GM18861 (cell line): ENCODE measurements at regions not wholly inside any gene's neighbourhood (a gene's known extent, or its start where the extent isn't known, plus 50 kb on each side); places are given as distances from the start of the nearest gene placed in this dataset.
"Not testable (repeated sequence)": the region's sequence is repeated elsewhere in the genome, so short reads cannot be mapped to it uniquely, and the experiment has no call there.

Experiments used
- ATAC-seq: cut with Tn5 transposase; IDR thresholded peaks from one replicate; pipeline ENCODE4 v1.9.1; 2021; ENCODE audit not compliant: unreplicated experiment

DNA sequence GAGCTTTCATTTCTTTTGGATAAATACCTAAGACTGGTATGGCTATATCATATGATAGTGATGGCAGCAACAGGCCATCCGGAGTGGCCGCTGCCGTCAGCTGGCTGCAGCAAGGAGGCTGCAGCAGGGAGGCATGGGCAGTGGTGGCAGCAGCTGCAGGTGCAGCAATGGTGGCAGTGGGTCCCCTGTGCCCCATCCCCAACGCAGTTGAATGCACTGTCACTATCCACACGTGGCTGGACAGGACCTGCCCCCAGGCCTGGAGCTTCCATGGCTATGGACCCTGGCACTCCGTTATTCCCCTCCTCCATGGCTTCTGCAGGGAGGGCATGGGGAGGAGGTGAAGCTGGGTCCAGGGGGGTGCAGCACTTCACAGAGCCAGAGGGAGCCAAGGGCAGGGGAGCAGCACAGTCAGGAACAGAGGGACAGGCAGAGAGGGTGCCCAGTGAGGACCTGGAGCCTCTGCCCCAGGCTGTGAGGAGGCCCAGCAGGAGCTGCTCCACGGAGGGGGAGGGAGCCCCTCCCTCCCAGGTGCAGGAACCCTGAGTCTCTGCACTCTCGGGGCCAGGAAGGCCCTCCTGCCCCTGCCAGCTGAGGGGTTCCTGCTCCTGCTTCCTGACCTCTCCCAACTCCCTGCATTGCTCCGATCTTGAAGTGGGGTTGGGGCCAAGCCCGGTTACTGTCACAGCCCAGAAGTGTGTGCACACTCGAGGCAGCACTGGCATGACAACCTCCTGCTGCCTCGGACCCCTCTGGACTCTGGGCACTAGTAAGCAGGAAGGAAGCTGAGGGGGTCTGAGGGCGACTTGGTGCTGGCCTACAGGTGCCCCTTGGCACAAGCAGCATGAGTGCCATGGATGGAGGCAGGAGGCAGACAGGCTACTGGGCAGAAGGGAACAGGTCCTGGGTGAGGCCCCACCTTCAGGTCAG, 466.3 kb downstream of the GUCY1A2 start:
- no peak for ATAC-seq

DNA sequence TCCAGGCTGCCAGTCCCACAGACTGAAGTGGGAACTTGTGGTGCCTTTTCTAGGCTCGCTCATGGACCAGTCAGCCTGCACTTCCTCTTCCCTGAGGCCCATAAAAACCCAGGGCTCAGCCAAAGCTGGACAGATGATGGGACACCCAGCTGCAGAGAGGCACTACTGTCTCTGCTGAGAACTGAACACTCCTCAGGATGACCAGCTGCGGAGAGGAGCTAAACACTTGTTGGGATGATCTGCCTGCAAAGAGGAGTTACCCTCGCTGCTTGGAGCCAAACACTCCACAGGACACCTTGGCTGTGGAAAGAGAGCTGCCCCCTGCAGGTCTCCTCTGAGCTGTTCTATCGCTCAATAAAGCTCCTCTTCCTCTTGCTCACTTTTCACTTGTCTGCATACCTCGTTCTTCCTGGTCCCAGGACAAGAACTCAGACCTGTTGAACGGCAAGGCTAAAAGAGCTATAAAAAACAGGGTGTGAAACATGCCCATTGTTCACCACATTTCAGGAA, 465.5 kb downstream of the GUCY1A2 start:
- ATAC-seq: no peak

DNA sequence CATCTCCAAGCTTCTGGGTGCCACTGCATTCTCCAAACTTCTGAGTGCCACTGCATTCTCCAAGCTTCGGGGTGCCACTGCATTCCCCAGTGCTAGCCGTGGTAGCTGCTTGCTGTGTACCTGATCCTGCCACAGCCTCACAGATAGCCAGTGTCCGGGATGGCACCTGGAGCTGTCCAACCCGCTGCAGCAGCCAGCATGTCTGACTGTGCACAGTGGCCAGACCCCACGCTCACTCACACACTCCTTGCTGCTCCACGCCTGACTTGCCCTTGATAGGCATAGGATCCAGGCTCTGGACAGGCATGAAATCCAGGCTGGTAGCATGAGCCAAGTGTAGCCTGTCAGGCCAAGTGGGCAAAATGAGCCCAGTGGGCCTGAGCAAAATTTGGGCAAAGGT, 465.0 kb downstream of the GUCY1A2 start:
- no peak for ATAC-seq

DNA sequence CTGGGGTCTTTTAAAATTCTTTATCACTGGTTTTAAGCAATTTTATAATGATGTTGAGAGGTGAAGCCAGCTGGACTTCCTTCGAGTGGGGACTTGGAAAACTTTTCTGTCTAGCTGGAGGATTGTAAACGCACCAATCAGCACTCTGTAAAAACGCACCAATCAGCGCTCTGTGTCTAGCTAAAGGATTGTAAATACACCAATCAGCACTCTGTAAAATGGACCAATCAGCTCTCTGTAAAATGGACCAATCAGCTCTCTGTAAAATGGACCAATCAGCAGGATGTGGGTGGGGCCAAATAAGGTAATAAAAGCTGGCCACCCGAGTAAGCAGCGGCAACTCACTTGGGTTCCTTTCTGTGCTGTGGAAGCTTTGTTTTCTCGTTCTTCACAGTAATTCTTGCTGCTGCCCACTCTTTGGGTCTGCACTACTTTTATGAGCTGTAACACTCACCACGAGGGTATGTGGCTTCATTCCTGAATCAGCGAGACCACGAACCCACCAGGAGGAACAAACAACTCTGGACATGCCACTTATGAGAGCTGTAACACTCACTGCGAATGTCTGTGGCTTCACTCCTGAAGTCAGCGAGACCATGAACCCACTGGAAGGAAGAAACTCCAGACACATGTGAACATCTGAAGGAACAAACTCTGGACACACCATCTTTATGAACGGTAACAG, 462.6 kb downstream of the GUCY1A2 start:
- ATAC-seq: not testable (repeated sequence)

DNA sequence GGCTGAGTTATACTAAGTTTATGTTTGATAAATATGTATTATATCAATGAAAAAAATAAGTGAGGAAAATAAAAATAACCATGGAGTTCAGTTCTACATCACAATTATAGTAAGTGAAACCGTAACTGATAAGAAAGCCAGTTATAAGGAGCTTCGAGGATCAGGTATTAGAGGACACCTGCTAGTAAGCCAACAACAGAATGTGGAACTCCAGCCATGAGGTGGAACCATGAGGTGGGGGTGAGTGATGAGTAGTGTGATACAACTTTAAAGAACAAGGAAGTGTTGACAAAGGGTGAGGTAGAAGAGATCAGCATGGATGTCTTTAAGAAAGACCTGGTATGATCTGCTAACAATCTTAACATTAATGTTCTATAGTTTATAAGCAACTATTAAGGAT, 452.9 kb downstream of the GUCY1A2 start:
- no peak for ATAC-seq

DNA sequence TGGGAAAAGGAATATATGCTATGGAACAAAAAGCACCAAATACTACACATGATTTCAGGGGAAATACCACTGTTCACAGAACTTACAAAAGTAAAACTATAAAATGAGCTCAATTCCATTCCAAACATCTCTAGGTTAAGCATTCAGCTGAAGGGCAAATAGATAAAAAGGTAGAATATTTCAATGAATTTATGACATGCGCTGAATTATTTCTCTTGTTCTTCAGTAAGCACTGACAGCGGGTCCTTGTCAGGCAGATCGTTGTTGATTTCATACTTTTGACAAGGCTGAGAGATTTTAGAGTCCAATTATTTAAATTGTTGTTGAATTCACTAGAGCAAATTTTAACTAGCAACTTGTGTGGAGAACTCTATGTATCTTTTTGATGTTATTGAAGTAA, 449.6 kb downstream of the GUCY1A2 start:
- ATAC-seq: no peak

DNA sequence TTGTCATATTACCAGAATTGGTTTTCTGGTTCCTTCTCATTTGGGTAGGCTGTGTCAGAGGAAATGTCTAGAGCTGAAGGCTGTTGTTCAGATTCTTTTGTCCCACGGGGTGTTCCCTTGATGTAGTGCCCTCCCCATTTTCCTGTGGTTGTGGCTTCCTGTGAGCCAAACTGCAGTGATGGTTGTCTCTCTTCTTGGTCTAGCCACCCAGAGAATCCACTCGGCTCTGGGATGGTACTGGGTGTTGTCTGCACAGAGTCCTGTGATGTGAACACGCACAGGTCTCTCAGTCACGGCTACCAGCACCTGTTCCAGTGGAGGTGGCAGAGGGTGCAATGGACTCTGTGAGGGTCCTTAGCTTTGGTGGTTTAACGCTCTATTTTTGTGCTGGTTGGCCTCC, 440.9 kb downstream of the GUCY1A2 start:
- ATAC-seq: not testable (repeated sequence)

DNA sequence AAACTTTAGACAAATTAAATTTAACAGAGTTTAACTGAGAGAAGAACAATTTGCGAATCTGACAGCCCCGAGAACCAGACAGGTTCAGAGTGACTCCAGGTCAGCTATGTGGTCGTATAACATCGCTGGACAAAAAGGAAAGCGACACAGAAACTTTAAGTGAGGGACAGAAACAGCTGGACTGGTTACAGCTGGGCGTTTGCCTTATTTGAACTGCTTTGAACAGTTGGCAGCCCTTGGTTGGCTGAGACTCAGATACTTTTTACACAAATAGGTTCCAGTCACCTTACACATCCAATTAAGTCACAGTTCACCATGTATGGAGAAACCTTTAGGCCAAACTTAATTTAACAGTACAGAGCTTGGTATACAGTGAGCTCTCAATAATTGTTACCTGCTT, 436.9 kb downstream of the GUCY1A2 start:
- ATAC-seq: no peak

DNA sequence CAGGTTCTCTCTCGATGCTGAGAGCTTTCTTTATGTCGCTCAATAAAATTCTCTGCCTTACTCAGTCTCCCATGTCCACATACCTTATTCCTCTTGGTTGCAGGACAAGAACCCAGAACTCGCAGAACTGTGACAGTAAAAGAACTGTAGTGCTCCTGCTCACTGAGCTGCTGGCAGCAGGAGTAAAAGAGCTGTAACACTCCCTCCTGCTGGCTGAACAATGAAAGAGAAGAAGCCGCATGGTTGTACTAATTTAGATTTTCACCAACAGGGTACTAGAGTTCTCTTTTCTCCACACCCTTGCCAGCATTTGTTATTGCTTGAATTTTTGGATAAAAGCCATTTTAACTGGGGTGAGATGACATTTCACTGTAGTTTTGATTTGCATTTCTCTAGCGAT, 433.2 kb downstream of the GUCY1A2 start:
- no peak for ATAC-seq

DNA sequence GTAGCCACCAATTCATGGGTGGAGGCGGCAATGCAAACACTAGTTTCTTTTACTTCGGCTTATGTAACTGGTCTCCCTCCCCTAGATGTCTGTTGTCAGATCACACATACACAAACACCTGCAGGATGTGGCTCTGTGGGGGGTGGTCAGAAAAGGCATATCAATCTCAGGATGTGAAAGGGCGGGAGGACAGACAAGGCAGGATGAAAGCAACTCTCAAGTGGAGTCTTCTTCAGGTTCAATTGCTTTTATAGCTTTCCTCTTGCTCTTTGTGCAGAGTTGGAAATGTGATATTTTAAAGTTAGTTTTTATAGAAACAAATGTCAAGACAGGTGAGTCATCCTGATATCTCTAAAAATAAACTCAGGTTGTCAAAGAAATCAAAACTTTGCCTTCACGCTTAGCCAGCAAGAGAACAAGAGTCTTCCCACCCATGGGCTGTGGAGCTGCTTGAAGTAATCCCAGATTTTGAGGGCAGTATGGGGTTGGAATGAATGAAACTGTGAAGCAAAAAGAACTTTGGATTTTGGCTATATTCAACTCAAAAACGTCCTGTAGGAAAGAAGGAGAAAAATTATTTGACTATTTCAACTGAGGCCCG, 423.4 kb downstream of the GUCY1A2 start:
- ATAC-seq: no peak

DNA sequence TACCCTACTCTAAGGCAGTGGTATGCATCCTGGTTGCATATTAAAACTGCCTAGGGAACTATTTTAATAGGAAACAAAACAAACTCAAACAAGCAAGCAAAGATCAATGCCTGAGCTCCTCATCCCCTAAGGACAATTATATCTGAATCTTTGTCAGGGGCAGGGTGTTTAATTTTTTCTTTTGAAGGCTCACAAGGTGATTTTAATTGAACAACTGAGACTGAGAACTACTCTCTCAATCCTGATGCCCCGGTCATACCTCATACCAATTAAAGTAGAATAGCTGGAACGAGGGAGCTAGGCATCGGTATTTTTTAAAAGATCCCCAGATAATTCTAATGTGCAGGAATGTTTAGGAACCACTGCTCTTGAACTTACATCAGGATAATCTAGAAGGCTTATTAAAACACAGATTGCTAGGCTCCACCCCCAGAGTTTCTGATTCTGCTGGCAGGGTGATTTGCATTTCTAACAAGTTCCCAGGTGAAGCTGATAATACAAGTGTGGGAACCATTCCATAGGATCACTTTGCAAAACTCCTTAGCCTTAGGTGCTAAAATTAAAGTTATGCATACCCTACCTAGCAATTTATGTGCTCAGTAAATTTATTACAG, 416.5 kb downstream of the GUCY1A2 start:
- ATAC-seq: no peak

DNA sequence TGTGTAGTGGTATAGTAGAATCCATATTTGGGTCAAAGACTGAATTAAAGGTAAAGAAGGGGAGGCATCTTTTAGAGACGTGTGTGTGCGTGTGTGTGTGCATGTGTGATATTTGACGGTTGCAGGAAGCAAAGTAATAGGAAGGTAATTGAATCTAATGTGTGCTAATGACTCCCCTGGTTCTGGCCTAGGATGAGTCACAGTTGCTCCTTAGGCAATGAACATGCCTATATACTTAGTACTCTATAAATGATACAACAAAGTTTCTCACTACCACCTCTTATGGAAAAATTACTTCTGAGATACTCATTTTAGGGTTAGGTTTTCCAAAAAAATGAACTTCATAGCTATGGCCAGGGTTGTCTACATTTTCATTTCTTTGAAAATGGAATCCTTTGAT, 409.6 kb downstream of the GUCY1A2 start:
- ATAC-seq: no peak

DNA sequence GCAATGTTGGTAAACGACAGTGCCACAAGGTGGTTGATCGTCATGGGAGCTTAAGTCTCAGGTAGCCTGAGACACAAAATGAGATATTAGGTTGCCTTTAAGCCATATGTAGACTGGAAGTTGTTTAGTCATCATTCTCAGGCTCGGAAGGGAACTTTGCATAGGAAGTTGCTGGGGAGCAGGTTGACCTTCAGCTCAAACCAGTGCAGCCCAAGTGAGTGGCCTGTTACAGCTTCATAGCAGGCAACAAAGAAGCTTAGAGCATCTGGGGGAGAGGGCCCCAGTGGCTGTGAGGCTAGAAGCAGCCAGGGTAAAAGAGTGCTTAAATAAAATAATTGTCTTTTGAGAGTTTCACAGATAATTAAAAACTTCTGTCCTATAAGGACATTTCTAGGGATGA, 404.0 kb downstream of the GUCY1A2 start:
- ATAC-seq: no peak

DNA sequence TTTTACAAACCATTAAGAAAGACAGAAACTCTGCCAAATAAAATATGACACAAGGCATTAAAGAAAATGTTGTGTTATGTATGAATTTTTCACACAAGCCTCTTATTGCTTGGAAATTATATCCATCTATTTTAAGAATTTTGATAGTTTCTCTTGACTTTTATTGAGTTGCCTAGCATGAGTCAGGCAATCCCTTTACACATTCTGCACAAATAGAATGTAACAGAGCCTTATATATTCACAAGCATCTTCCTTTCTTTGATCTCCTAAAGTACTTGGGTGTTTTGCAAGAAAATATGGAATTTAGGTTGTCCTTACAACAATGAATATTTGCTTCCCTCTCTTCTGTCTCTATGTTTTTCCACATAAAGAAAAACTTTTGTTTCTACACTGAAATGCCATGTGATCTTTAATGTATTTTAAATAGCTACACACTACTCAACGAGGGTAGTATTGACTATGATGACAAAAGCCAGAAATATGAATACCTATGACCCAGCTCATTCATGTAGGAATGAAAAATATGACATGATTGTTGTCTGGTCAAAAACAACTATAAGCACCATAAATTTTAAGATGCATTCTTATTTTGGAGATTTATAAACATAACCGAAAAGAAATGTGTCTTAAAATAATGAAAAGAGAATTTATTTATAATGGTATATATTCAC, 398.8 kb downstream of the GUCY1A2 start:
- ATAC-seq: no peak

DNA sequence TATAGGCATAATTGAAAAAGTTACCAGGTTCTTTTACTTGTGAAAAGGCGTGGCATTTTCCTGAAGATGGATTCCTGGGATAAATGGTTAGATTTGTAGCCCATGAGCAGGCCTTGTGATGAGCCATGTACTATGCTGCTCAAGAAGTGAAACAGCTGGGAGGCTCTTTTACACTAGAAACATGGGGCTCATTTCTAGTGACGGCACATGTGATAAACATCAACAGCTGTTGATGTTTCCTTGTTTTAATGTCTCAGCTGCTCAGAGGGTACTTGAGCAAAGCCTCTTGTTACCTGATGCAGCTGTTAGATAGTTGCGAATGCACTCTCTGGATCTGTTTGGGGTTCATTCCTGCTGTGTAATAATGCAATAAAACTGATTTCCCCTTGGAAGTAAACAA, 396.8 kb downstream of the GUCY1A2 start:
- ATAC-seq: no peak
